ENCODE measurements at regions not wholly inside any gene's neighbourhood (a gene's known extent, or its start where the extent isn't known, plus 50 kb on each side); places are given as distances from the start of the nearest gene placed in this dataset.
"Not testable (repeated sequence)": the region's sequence is repeated elsewhere in the genome, so short reads cannot be mapped to it uniquely, and the experiment has no call there.

- DNase-seq (ENCODE audit: low read depth), result no peak
Measured at GRCh38 chr4:158051401-158052235, 121.2 kb downstream of the GASK1B start.

- DNase-seq (ENCODE audit: low read depth), result no peak
Measured at GRCh38 chr4:158050942-158051341, 121.9 kb downstream of the GASK1B start.

- DNase-seq (ENCODE audit: low read depth), result no peak
Measured at GRCh38 chr4:158046345-158046744, 126.5 kb downstream of the GASK1B start.

GRCh38 chr4:158043971-158044618 lies 128.7 kb downstream of the GASK1B start:
- DNase-seq (ENCODE audit: low read depth), result no peak

- no peak for DNase-seq (ENCODE audit: low read depth)
Measured at GRCh38 chr4:158042591-158043030, 130.2 kb downstream of the GASK1B start.

GRCh38 chr4:158038718-158039117 lies 134.1 kb downstream of the GASK1B start:
- no peak for DNase-seq (ENCODE audit: low read depth)

- DNase-seq (ENCODE audit: low read depth), result no peak
Measured at GRCh38 chr4:158036998-158037397, 135.8 kb downstream of the GASK1B start.

- DNase-seq (ENCODE audit: low read depth), result no peak
Measured at GRCh38 chr4:158035662-158036195, 137.1 kb downstream of the GASK1B start.

- DNase-seq (ENCODE audit: low read depth), result no peak
Measured at GRCh38 chr4:158033416-158034120, 139.3 kb downstream of the GASK1B start.

- DNase-seq (ENCODE audit: low read depth), result no peak
Measured at GRCh38 chr4:158032733-158033415, 140.0 kb downstream of the GASK1B start.

GRCh38 chr4:158028381-158028780 lies 144.4 kb downstream of the GASK1B start:
- not testable (repeated sequence) for DNase-seq (ENCODE audit: low read depth)

GRCh38 chr4:158025131-158025530 lies 147.7 kb downstream of the GASK1B start:
- no peak for DNase-seq (ENCODE audit: low read depth)

- DNase-seq (ENCODE audit: low read depth), result no peak
Measured at GRCh38 chr4:158020734-158021346, 152.0 kb downstream of the GASK1B start.

GRCh38 chr4:158020176-158020575 lies 152.6 kb downstream of the GASK1B start:
- DNase-seq (ENCODE audit: low read depth), result no peak

- no peak for DNase-seq (ENCODE audit: low read depth)
Measured at GRCh38 chr4:158018831-158019230, 154.0 kb downstream of the GASK1B start.

GRCh38 chr4:158018221-158018830 lies 154.5 kb downstream of the GASK1B start:
- DNase-seq (ENCODE audit: low read depth), result no peak

GRCh38 chr4:158016511-158016910 lies 156.3 kb downstream of the GASK1B start:
- DNase-seq (ENCODE audit: low read depth), result no peak

- no peak for DNase-seq (ENCODE audit: low read depth)
Measured at GRCh38 chr4:158015241-158015640, 157.6 kb downstream of the GASK1B start.

- no peak for DNase-seq (ENCODE audit: low read depth)
Measured at GRCh38 chr4:158013858-158014257, 159.0 kb downstream of the GASK1B start.

GRCh38 chr4:158010361-158010760 lies 162.5 kb downstream of the GASK1B start:
- DNase-seq (ENCODE audit: low read depth), result no peak
